Astrocyte (in vitro differentiated cells and primary cell): ENCODE measurements at regions not wholly inside any gene's neighbourhood (a gene's known extent, or its start where the extent isn't known, plus 50 kb on each side); places are given as distances from the start of the nearest gene placed in this dataset.
"Not testable (repeated sequence)": the region's sequence is repeated elsewhere in the genome, so short reads cannot be mapped to it uniquely, and the experiment has no call there.

ENCODE experiments used
- EZH2 ChIP-seq: IDR thresholded peaks from 2 replicates; pipeline ENCODE4 v1.6.1; 2012; ENCODE audit warnings: mild to moderate bottlenecking, low read length, inconsistent platforms; ENCODE audit not compliant: insufficient read depth
- TF ChIP-seq, protein P1 (sequence below): IDR thresholded peaks from 2 replicates; pipeline ENCODE4 v1.5.1; 2011; ENCODE audit warnings: low read depth, mild to moderate bottlenecking, inconsistent platforms, low read length, moderate library complexity; ENCODE audit not compliant: insufficient read depth

DNA sequence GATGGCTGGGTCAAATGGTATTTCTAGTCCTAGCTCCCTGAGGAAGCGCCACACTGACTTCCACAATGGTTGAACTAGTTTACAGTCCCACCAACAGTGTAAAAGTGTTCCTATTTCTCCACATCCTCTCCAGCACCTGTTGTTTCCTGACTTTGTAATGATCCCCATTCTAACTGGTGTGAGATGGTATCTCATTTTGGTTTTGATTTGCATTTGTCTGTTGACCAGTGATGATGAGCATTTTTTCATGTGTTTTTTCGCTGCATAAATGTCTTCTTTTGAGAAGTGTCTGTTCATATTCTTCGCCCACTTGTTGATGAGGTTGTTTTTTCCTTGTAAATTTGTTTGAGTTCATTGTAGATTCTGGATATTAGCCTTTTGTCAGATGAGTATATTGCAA lies 223.9 kb downstream of the MAGEE1 start:
- TF ChIP-seq, protein P1, sequence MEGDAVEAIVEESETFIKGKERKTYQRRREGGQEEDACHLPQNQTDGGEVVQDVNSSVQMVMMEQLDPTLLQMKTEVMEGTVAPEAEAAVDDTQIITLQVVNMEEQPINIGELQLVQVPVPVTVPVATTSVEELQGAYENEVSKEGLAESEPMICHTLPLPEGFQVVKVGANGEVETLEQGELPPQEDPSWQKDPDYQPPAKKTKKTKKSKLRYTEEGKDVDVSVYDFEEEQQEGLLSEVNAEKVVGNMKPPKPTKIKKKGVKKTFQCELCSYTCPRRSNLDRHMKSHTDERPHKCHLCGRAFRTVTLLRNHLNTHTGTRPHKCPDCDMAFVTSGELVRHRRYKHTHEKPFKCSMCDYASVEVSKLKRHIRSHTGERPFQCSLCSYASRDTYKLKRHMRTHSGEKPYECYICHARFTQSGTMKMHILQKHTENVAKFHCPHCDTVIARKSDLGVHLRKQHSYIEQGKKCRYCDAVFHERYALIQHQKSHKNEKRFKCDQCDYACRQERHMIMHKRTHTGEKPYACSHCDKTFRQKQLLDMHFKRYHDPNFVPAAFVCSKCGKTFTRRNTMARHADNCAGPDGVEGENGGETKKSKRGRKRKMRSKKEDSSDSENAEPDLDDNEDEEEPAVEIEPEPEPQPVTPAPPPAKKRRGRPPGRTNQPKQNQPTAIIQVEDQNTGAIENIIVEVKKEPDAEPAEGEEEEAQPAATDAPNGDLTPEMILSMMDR: not testable (repeated sequence)
- TF ChIP-seq EZH2: not testable (repeated sequence)
